ENCODE measurements at regions not wholly inside any gene's neighbourhood (a gene's known extent, or its start where the extent isn't known, plus 50 kb on each side); places are given as distances from the start of the nearest gene placed in this dataset.

DNA sequence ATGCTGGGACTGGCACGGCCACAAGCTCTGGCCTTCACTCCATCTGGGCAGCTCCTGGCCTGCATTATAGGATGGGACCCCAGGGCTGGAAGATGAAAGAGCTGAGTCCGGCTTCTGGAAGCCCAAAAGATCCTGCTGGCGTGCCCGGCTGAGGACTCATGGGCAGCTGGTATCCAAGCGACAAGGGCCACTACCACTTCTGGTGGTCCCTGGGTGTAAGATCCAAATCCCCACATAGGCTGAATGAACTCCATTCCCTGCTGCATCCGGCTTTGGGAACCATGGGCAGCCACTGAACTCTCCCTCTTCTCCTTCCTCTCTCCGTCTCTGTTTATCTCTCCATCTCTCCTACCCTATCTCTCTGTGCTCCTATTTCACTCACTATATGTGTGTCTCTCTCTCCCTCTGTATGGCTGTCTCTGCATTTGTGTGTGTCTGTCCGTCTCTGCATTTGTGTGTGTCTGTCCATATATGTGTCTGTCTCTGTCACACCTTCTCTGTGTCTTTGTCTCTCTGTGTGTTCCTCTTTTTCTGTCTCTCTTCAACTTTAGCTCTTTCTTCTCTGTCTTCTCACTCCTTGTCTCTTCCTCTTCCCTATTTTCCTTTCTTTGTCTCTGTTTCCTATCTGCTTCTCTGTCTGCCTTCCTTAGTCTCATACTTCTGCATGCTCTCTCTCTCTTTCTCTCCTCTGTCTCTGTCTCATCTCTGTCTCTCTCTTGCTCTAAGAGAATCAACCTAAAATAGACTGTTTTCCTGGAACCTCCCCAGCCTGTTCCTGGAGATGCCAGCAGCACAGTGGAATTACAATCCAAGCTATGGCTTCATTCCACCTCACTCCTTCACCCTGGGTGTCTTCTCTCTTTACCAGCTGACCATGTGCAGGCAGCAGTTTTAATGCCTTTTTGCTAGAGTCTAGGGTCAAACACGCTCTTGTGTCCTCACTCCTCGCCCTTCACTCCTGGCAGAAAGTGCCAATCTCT lies 60.4 kb upstream of the IRX6 start:
- DNase-seq (ENCODE audit: low read depth, low spot score) = no peak

DNA sequence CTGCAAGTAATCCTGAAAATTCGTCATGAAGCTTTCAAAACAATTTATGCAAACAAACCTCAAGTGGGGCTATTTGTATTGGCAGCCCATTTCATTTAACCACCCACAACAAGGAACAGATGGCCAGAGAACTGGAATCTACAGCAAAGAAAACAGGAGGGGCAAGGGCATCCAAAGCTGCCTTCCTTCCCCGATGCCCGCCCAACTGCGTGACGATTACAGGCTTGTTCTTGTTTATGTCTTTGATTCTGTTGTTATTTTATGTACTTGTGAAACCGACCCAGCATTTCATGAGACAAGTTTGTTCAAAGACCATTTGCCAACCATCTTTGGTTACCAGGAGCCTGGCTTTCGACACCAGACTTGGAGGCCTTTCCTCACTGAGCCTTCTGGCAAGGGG lies 59.1 kb upstream of the IRX6 start:
- DNase-seq (ENCODE audit: low read depth, low spot score) = no peak

DNA sequence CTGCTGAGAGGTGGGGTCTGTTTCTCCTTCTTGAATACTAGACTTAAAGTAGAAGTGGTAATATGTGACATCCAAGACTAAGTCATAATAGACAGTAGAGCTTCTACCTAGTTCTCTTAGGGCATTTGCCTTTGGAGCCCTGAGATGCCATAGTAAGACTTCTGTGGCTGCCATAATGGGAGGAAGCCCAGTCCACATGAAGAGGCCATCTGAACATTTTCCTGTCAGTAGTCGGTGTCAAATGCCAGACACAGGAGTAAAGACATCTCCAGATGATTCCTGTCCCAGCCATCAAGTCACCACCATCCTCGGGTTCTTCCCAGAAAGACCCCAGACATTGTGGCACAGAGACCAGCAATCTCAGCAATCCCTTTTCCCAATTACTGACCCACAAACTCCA lies 58.1 kb upstream of the IRX6 start:
- DNase-seq (ENCODE audit: low read depth, low spot score) = no peak

DNA sequence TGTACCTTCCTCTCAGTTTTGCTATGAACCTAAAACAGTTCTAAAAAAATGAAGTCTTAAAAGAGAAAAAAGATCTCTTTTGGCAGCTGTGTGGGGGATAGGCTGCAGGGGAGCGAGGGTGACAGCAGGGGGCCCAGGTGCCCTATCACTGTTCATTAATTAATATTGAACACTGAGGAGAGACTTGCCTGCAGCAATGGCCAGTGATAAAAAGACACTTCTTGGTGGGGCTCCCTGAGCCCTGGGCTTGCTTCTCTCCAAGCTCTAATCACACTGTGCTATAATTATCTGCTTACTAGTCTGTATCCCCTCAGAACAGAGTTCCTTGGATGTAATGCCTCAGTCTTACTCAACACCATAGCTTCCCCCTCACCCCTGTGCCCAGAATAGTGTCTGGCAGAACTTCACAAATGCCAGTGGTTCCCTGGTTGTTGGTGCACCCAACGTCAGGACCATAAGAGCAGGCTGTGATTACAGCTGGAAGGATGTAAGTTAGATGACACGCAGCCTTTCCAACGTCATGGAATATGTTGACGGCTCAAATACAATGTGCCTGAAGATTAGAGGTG lies 52.0 kb upstream of the IRX6 start:
- DNase-seq (ENCODE audit: low read depth, low spot score) = no peak

DNA sequence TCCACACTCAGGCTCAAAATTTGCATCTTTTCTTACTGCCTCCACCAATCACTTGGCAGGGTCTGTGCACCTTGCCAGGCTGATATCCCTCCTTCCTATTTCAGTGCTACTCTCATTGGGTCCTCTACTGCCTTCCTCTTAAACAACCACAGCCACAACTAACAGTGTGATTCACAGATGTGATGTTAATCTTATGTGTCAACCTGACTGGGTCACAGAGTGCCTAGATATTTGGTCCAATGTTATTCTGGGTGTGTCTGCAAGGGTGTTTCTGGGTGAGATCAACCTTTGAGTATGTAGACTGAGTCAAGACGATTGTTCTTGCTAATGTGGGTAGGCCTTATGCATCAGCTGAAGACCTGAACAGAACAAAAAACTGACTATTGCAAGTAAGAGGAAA lies 51.3 kb upstream of the IRX6 start:
- DNase-seq (ENCODE audit: low read depth, low spot score) = no peak

DNA sequence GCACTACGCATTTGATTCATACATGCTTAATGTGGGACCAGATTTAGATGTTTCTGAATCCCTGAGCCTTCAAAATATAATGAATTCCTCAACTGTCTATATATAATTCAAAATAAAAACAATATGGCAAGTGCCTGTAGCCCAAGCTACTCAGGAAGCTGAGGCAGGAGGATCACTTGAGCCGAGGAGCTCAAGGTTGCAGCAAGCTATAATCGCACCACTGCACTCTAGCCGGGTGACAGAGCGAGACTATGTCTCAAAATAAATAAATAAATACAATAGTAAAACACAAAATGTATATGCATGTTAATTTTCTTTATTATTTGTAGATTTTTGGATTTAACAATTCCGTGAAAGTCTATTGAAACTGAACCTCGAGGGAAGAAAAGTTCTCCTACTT lies 50.6 kb upstream of the IRX6 start:
- DNase-seq (ENCODE audit: low read depth, low spot score) = no peak

DNA sequence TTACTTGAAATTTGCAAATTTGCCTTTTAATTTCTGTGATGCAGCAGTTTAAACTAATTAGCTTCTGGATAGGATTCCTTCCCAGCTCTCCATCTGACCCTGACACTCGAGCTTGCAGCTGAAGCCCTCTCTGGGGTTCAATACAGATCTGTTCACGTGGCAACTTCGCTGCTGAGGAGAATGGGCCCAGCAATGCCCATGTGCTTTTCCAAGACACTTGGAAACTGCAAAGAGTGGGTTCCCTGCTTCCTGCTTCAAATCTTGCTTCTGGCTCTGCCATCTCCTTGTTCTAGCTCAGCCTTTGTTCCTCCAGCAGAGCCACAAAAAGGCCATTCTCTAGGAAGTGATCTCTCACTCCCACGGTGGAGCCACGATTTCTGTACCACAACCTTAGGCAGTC lies 50.0 kb upstream of the IRX6 start:
- no peak for DNase-seq (ENCODE audit: low read depth, low spot score)

Measured in activated CD4-positive, CD25-positive, alpha-beta regulatory T cell treated with anti-CD3 and anti-CD28 coated beads, Interleukin-2, amount 50 U/mL, for 16 hours (primary cell).